ENCODE measurements at regions not wholly inside any gene's neighbourhood (a gene's known extent, or its start where the extent isn't known, plus 50 kb on each side); places are given as distances from the start of the nearest gene placed in this dataset.

- ATAC-seq (ENCODE audit: insufficient number of reproducible peaks, low FRiP score, low read depth): no peak
- no peak for DNase-seq (ENCODE audit: low spot score)
- H3K4me1 ChIP-seq (ENCODE audit: control insufficient read depth in 1 of 2, low read depth in 2 of 2): no peaks in the 10 kb centered on the region
- no peak overlapping the region for H3K27ac ChIP-seq
- no peak overlapping the region for H3K4me3 ChIP-seq
- no peaks in the 10 kb centered on the region for H3K27me3 ChIP-seq (replicated peaks; ENCODE audit: insufficient read depth)
- TF ChIP-seq, protein P1, sequence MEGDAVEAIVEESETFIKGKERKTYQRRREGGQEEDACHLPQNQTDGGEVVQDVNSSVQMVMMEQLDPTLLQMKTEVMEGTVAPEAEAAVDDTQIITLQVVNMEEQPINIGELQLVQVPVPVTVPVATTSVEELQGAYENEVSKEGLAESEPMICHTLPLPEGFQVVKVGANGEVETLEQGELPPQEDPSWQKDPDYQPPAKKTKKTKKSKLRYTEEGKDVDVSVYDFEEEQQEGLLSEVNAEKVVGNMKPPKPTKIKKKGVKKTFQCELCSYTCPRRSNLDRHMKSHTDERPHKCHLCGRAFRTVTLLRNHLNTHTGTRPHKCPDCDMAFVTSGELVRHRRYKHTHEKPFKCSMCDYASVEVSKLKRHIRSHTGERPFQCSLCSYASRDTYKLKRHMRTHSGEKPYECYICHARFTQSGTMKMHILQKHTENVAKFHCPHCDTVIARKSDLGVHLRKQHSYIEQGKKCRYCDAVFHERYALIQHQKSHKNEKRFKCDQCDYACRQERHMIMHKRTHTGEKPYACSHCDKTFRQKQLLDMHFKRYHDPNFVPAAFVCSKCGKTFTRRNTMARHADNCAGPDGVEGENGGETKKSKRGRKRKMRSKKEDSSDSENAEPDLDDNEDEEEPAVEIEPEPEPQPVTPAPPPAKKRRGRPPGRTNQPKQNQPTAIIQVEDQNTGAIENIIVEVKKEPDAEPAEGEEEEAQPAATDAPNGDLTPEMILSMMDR (IDR thresholded peaks at IDR 0.05): no peak
- no peaks in the 10 kb centered on the region for H3K9me3 ChIP-seq
- no peaks in the 10 kb centered on the region for H3K36me3 ChIP-seq
Measured at GRCh38 chr5:20434786-20435185, 446.8 kb upstream of the CDH18 start.

- no peaks in the 10 kb centered on the region for H3K9me3 ChIP-seq
- H3K36me3 ChIP-seq: no peaks in the 10 kb centered on the region
- DNase-seq (ENCODE audit: low spot score) (no peak), ATAC-seq (ENCODE audit: insufficient number of reproducible peaks, low FRiP score, low read depth) (no peak)
- H3K4me1 ChIP-seq (ENCODE audit: control insufficient read depth in 1 of 2, low read depth in 2 of 2): no peaks in the 10 kb centered on the region
- TF ChIP-seq, protein P1 (IDR thresholded peaks at IDR 0.05): no peak
- no peaks in the 10 kb centered on the region for H3K27me3 ChIP-seq (replicated peaks; ENCODE audit: insufficient read depth)
- H3K4me3 ChIP-seq: no peak overlapping the region
- no peak overlapping the region for H3K27ac ChIP-seq
Measured at GRCh38 chr5:20420991-20421595, 433.1 kb upstream of the CDH18 start.
